CD1c-positive myeloid dendritic cell (primary cell): ENCODE measurements at regions not wholly inside any gene's neighbourhood (a gene's known extent, or its start where the extent isn't known, plus 50 kb on each side); places are given as distances from the start of the nearest gene placed in this dataset.
"Not testable (repeated sequence)": the region's sequence is repeated elsewhere in the genome, so short reads cannot be mapped to it uniquely, and the experiment has no call there.

Experiments used
- DNase-seq: peaks from one replicate; pipeline ENCODE4 v3.0.0-alpha.2; 2016; ENCODE audit errors: extremely low spot score

DNA sequence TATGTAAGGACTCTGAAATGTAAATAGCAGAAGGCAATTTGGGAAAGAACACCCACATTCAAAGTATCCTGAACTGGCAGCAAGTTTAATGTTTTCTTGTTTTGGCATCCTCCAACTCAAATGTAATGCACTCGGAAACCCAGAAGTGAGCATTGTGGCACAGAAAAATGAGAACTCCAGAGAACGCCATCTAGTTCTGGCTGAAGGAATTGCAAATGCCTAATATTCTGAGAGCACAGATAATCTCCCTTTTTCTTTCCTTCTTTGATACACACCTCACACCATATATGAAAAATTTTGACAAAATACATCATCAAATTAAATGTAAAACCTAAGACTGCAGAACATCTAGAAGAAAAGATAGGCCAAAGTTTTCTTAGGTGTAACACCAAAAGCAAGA is 52.1 kb downstream of the PWWP3B start:
- no peak for DNase-seq

DNA sequence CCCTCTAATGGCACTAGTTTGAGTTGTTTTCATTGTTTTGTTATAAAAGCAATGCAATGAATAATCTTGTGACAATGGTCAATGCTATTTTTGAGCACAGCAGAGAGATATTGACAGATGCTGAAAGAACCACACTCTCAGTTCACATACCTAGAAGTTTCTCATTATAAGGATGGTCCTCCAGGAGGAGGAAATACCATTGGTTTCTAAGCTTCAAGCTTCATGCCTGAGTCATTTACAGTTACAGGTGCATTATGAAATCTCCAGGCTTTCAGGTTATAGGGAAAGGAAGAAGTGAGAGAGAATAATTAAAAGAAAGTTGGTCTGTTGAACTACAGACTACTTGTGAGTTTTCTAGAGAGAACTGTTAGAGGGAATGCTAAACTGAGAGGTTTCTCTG is 75.3 kb downstream of the PWWP3B start:
- DNase-seq, result no peak

DNA sequence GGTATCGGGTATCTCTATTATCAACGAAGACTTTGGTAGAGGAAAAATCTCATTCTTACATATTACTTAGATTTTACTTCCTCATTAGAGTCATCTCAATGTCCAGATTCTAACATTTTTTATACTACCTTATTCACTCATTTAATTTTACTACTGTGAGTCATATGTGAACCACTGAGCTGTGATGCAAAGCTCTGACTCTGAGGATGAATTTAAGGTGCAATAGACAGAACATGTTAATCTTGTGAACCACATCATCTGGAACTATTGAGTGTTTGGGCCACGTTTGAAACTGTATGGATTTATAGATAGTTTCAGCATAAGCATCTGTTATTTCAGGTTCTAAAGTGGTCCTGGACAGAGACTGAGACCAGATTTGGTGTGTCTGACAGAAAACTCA is 78.4 kb downstream of the PWWP3B start:
- DNase-seq, result no peak

DNA sequence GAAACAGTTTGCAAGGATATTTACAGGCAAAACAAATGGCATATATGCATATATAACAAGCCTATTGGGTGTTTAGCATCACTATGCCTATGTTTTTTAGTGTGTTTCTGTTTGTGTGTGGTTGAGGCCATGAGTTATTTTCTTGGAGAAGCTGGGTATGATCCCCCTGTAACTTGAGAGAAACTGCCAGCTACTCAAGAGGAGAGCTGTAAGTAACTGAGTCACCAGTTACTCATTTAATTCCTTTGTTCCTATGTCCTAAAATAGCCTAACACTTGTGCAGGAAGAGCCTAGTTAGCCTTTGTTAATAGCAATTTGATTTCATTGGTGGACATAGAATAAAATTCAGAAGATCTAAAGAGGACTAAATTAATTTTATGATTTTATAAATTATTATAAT is 79.1 kb downstream of the PWWP3B start:
- DNase-seq, result no peak

DNA sequence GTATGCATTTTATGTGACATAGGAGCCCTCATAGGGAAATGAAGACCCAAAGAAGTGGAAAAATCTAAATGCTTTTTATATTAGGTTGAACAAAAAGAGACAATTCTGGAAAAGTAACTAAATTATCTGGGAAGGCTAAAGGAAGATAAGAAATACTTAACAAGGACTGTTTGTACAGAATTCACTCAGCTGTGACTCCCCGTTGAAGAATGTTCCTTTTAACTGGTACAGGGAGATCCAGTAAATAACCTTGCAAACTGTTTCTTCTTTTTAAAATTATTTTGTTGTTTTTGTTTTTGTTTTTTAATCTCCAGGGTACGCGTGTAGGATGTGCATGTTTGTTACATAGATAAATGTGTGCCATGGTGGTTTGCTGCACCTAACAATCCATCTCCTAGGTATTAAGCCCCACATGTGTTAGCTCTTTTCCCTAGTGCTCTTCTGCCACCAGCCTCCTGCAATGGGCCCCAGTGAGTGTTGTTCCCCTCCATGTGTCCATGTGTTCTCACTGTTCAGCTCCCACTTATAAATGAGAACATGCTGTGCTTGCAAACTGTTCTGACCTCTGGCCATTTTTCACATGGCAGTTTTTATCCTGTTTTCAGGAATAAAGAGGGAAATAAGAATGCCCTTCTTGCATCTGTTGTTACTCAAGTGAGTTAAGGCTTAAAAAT is 81.7 kb downstream of the PWWP3B start:
- DNase-seq, result no peak

DNA sequence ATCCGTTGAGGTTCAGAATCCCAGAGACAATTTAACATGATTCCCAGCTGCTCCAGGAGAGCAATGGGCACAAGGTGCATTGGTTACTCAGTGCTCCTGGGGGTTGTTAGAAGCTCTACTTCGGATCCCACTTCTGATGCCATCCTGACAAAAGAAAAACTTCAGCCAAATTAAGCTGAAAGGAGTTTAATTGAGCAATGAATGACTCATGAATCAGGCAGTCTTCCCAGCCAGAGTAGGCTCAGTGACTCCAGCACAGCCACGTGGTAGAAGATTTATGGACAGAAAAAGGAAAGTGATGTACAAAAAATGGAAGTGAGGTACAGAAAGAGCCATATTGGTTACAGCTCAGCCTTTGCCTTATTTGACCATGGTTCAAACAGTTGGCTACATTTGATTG is 95.7 kb downstream of the PWWP3B start:
- no peak for DNase-seq

DNA sequence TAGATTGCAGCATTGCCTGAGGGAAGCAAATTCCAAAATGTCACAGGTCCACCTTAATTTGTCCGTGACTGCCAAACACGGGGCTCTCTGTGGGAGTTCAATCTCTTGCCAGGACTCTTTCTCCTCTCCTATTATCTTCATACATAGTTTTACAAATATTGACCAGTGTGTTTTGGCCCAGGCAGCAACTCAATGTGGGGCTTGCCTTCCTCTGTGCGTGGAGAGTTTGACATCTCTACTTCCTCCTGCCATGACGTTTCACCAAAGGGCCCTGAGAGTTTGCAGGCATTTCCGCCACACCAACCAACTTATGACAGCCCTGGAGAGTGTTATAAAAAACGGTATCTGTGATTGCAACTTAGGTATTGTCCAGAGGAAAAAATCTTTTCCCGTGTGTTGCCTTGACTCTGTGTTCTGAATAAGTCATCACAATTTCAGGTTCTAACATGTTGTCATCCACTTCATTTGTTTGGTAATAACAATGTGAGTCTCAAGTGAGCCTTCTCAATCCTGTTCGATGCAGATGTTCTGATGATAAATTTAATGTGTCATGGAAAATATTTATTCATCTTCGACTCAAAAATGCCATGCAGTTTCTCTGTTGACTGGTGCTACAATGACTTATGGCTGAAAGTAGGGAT is 106.0 kb downstream of the PWWP3B start:
- DNase-seq, result not testable (repeated sequence)

DNA sequence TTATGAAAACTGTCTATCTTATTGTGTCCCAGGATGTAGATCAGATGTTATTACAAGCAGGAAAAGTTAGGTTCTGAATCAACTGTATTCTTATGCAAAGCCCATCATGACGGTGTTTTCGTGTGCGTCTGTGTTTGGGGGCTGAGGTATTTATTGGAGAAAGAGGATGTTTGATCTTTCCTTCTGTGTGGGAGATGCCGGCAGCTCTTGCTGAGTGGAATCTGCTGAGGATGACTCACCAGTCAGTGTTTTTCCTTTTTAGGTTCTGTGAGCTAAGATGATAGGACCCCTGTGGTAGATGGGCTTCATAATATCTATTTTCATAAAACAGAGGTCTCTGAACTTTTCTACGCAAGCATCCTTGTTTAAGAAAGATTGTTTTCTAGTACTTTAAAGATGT is 107.1 kb downstream of the PWWP3B start:
- DNase-seq, result not testable (repeated sequence)

DNA sequence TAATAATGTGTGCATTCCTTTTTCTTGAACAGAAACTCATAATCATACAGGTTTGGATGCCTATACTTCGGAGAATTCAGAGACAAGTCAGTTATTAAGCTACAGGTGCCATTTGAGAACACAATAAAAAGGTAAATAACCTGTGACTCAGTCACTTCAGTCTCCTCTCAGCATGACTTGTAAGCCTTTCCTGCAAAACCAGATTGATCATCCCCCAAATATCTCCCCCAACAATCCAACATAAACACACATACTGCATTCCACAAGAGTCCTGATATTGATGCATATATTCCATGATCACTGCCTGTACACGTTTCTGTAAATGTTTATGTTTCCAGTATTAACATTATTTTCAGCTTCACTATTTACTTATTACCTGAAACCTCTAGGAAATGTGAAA is 110.8 kb downstream of the PWWP3B start:
- DNase-seq, result no peak

DNA sequence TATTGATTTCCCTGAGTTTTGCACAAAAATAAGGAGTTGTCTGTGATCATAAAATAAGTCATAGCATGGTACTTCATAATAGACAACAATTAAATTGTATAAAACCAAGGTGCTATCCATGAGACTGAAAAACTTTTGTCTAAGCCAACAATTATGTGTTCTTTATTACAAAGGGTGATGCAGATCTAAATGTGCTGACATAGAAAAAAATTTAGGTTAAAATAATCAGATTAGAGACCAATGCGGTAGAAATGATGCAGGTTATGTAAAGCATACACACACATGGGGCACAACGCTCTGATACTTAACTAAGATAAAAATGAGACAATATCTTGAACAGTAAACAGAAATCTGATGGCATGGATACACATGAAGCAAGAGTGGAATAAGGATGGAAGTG is 113.3 kb downstream of the PWWP3B start:
- no peak for DNase-seq

DNA sequence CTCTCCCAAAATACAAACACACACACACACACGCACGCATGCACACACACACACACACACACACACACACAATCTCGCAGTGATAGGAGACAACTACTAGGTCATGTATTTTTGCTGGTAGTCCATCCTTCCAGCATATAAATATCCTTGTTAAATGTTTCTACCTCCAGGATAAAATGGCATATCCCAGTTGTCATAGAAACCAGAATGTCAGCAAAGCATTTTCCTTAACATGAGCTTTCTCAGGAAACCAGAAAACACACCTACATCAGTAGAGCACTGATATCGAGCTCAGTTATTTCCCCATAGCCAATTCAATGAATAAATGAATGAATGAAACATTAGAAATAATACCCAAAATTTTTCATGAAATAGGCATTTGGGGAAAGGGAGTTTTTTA is 115.7 kb downstream of the PWWP3B start:
- no peak for DNase-seq

DNA sequence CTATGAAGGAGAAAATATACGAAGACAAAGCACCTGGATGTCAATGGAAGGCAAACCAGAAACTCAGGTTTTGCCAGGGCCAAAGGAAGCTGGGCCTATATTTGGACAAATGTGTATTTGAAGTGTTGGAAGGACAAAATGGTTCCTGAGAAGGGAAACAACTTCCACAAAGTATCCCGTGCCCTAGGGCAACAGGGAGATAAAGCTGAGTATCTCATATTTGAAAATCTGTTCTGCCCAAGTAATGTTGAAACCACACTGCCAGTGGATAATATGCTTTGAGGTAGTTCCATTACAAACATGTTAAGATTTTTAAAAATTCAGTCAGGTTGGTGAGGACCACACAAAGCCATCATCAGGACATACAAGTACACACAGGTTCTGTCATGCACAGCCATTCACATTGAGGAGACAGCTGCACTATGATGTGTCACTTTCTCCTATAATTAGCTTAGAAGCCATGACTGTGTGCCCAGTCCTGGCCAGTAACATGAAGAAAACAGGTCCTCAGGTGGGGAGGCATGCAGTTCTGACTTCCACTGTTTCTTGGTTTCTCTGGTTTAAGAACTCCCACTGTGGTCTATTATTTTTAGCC is 116.4 kb downstream of the PWWP3B start:
- no peak for DNase-seq

DNA sequence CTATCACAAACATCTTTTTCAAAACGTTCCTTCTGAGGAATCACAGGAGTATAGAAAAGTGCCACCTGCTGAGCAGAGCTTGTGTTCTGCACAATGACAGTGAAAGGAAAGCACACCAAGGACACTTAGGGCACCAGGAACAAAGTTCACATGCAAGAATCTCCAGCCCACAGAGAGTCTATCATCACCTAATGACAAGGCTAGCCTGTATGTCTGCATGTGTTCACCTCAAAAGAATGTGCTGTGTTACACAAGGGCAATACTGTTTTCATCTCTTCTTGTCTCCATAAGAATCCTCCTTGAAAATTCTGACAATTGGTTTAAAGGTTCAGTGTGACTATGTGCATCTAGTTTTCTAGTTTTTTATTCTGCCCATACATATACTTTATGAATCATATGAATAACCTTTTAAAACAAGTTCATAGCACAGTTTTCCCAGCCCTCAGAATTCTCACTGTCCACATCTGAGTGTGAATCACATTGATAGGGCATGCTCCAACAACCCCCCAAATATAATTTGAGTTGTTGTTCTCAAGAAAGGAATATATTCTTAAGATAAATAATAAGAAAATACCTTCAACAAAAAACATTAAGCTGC is 118.0 kb downstream of the PWWP3B start:
- DNase-seq, result no peak

DNA sequence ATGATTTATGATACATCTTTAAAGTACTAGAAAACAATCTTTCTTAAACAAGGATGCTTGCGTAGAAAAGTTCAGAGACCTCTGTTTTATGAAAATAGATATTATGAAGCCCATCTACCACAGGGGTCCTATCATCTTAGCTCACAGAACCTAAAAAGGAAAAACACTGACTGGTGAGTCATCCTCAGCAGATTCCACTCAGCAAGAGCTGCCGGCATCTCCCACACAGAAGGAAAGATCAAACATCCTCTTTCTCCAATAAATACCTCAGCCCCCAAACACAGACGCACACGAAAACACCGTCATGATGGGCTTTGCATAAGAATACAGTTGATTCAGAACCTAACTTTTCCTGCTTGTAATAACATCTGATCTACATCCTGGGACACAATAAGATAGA is 122.7 kb downstream of the PWWP3B start:
- DNase-seq, result not testable (repeated sequence)

DNA sequence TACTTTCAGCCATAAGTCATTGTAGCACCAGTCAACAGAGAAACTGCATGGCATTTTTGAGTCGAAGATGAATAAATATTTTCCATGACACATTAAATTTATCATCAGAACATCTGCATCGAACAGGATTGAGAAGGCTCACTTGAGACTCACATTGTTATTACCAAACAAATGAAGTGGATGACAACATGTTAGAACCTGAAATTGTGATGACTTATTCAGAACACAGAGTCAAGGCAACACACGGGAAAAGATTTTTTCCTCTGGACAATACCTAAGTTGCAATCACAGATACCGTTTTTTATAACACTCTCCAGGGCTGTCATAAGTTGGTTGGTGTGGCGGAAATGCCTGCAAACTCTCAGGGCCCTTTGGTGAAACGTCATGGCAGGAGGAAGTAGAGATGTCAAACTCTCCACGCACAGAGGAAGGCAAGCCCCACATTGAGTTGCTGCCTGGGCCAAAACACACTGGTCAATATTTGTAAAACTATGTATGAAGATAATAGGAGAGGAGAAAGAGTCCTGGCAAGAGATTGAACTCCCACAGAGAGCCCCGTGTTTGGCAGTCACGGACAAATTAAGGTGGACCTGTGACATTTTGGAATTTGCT is 123.8 kb downstream of the PWWP3B start:
- DNase-seq, result not testable (repeated sequence)

DNA sequence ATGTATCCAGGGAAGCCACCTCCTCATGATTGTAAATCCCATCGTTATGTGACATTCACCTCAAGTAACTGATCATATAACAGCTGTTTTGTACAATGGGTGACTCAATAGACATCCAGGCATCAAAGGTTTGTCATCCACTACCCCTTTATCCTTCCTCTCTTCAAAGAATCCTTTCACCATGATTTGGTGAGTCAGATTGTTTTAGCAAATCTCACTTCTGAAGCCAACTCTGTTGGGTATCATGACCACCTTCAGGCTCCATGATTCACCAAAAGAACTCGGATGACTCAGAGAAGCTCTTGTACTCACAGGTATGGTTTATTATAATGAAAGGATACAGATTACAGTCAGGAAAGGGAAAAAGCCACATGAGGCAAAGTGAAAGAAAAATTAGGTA is 132.1 kb downstream of the PWWP3B start:
- no peak for DNase-seq

DNA sequence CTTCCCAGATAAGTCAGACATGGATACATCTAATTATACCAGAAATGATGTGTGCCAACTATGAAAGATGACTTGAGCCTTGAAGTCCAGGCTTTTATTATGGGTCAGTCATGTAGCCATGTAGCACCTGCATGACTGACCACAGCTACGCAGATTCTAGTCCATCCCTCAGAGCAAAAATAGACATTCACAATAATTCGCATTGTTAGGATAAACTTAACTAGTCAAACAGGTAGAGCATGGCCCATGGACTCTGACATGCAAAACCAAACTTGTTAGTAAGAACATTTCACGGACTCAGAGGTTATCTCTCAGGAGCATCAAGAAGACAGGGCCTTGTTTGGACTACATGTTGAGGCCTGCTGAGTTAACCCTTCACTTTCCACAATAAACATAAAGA is 132.6 kb downstream of the PWWP3B start:
- no peak for DNase-seq

DNA sequence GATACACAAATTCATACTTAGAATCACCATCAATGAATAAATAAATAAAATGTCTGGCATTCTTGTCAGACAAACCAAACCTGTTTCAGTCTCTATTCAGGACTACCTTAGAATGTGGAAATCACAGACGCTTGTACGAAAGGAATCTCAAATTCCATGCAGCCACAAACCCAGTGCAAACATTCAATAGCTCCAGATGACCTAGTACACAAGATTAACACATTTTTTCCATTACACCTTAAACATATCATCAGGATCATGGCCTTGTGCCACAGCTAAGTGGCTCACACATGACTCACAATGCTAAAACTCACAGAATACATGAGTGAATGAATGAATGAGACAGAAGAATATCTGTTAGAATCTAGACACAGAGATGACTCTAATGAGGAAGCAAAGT is 134.2 kb downstream of the PWWP3B start:
- no peak for DNase-seq

DNA sequence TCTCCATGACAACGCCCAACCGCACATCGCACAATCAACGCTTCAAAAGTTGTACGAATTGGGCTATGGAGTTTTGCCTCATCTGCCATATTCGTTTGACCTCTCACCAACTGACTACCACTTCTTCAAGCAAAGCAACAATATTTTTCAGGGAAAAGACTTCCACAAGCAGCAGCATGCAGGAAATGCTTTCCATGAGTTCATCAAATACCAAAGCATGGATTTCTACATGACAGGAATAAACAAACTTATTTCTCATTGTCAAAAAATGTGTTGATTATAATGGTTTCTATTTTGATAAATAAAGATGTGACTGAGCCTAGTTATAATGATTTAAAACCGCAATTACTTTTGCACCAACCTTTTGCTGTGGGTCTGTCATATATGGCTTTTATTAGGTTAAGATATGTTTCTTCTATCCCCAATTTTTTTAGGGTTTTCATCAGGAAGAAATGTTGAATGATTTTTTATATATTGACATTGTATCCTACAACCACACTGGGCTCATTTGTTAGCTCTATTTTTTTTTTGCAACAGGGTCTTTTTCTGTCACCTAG is 138.4 kb downstream of the PWWP3B start:
- DNase-seq, result no peak

DNA sequence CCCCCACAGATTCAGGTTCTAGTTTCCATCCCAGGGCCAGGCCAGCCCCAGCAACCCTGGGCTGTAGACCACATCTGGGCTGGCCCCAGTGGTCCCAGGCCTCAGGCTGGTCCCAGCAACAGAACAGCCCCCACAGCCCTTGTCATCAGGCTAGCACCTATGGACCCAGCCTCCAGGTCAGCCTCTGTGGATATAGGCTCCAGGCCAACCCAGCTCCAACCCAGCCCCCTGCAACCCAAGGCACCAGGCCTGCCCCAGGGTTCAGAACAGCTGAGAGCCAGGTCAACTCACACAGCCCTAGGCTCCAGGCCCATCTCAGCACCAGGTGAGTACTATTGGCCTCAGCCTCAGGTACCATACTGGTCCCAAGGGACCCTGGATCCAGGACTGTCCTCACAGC is 155.3 kb downstream of the PWWP3B start:
- DNase-seq, result no peak

DNA sequence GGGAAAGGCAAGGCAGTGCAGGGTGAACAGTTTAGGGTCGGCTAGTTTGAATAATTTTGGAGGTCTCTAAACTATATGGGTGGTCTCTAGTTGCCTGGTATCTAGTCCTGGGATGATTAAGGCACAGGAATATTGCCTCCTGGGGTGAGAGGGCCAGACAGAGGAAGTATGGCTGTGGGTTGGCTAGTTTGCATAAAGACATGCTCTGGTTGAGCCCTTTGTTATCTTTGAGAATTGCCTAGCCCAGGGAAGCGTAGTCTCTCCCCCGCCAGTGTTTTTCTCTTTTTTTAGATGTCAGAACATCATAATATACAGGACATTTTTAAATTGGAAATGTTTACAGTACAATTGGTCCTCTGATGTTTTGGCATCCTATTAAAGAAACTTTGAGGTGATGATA is 163.5 kb downstream of the PWWP3B start:
- no peak for DNase-seq

DNA sequence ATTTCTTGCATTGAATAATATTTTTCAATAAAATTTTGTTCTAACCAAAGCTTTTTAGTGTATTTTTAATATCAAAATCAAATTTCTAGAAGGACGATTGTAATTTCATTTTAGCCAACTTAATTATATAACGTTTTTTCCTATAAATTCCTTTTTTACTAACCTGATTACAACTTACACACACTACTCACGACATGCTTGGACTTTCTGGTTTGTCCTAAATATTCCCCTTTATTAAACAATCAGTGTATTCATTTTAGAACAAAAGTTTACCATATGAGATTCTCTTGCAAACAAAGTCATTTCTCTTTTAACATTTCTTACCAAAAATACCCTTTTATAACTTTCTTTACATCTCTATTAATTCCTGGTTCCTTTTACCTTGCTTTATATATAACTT is 173.7 kb downstream of the PWWP3B start:
- DNase-seq, result no peak
